A673 (cell line): ENCODE measurements at regions not wholly inside any gene's neighbourhood (a gene's known extent, or its start where the extent isn't known, plus 50 kb on each side); places are given as distances from the start of the nearest gene placed in this dataset.

Experiments used
- BruUV-seq: library from RNA; stranded (reverse); fragments of 400-500 nt; replicated peaks from 2 replicates; lab custom pipeline; 2021; lab: Mats Ljungman, UMichigan
- CTCF ChIA-PET: fragments of 300-600 bp; sonication (Branson Sonifier 250); formaldehyde crosslinking; loops from one replicate; lab custom pipeline; 2022; ENCODE audit warnings: antibody characterized with exemption; lab: Charles Lee
- POLR2A ChIA-PET: fragments of 300-600 bp; sonication (Branson Sonifier 250); formaldehyde crosslinking; loops from one replicate; lab custom pipeline; 2022; ENCODE audit warnings: antibody characterized with exemption; ENCODE audit not compliant: low non-redundant PET; lab: Charles Lee
- DNase-seq: peaks from one replicate; pipeline ENCODE4 v3.0.0-alpha.2; 2015; ENCODE audit warnings: low spot score
- H3K27ac ChIP-seq: fragments of 200-600 bp; sonication (generic); 2 replicates; pipeline ENCODE4 v1.5.1; 2016; ENCODE audit warnings: mixed run types, low read depth, mild to moderate bottlenecking, mixed read lengths, antibody characterized with exemption, low read length; ENCODE audit not compliant: poor library complexity, severe bottlenecking
- H3K27me3 ChIP-seq: fragments of 200-600 bp; sonication (generic); replicated peaks from 2 replicates; pipeline ENCODE4 v1.6.1; 2017; ENCODE audit warnings: mixed run types, low read depth, mild to moderate bottlenecking, mixed read lengths, antibody characterized with exemption, low read length; ENCODE audit not compliant: insufficient read depth, poor library complexity
- H3K36me3 ChIP-seq: fragments of 200-600 bp; sonication (generic); 2 replicates; pipeline ENCODE4 v1.6.1; 2016; ENCODE audit warnings: mixed run types, mild to moderate bottlenecking, mixed read lengths, antibody characterized with exemption, low read length; ENCODE audit not compliant: insufficient read depth, poor library complexity, severe bottlenecking
- H3K4me1 ChIP-seq: fragments of 200-600 bp; sonication (generic); 2 replicates; pipeline ENCODE4 v1.6.1; 2017; ENCODE audit warnings: mixed run types, mild to moderate bottlenecking, mixed read lengths, antibody characterized with exemption, low read length; ENCODE audit not compliant: insufficient read depth, poor library complexity, severe bottlenecking
- H3K4me3 ChIP-seq: fragments of 200-600 bp; sonication (generic); 2 replicates; pipeline ENCODE4 v1.5.1; 2016; ENCODE audit warnings: low read depth, mixed run types, mild to moderate bottlenecking, mixed read lengths, low read length; ENCODE audit not compliant: poor library complexity, severe bottlenecking
- H3K9me3 ChIP-seq: fragments of 200-600 bp; sonication (generic); 2 replicates; pipeline ENCODE4 v1.6.1; 2016; ENCODE audit warnings: mixed run types, low read depth, mild to moderate bottlenecking, mixed read lengths, antibody characterized with exemption, low read length; ENCODE audit not compliant: poor library complexity, severe bottlenecking
- CTCF ChIP-seq: fragments of 300-800, 200-600 bp; sonication (generic); conservative IDR thresholded peaks from 2 replicates; pipeline ENCODE4 v1.5.1; 2017; ENCODE audit warnings: low read depth, mild to moderate bottlenecking, antibody characterized with exemption, low read length, moderate library complexity, mixed read lengths
- EZH2 ChIP-seq: fragments of 200-600 bp; sonication (generic); IDR thresholded peaks from 2 replicates; pipeline ENCODE4 v1.6.1; 2017; ENCODE audit warnings: borderline replicate concordance, low read depth, mild to moderate bottlenecking, mixed read lengths, antibody characterized with exemption, low read length; ENCODE audit not compliant: poor library complexity, severe bottlenecking
- intact Hi-C: fragments of 100-400 bp; cut with micrococcal nuclease; formaldehyde crosslinking; loops from one replicate; pipeline ENCODE4 v1.10.0; 2022; ENCODE audit not compliant: unreplicated experiment

- no peaks in the 10 kb centered on the region for H3K27me3 ChIP-seq
- H3K36me3 ChIP-seq: no peaks in the 10 kb centered on the region
- H3K9me3 ChIP-seq: no peaks in the 10 kb centered on the region
- CTCF ChIA-PET: no interaction called here
- no peak overlapping the region for H3K27ac ChIP-seq
- H3K4me1 ChIP-seq: no peaks in the 10 kb centered on the region
- intact Hi-C loops: no loop called here
- H3K4me3 ChIP-seq: no peak overlapping the region
- POLR2A ChIA-PET: no interaction called here
- no peak for DNase-seq
- TF ChIP-seq EZH2 (no peak), CTCF (no peak)
- no TSS peak for BruUV-seq
Measured at GRCh38 chr17:74055508-74056160, 147.8 kb upstream of the RPL38 start.

- Histone ChIP-seq H3K4me1 (no peaks in the 10 kb centered on the region), H3K36me3 (no peaks in the 10 kb centered on the region), H3K9me3 (no peaks in the 10 kb centered on the region), H3K27ac (no peak overlapping the region), H3K4me3 (no peak overlapping the region), H3K27me3 (no peaks in the 10 kb centered on the region)
- POLR2A ChIA-PET: no interaction called here
- CTCF ChIA-PET: no interaction called here
- intact Hi-C loops: loop anchor here (5.0 kb wide), 1 partner anchor 47 kb away; no protein-coding TSS in a partner anchor
- no TSS peak for BruUV-seq
- no peak for DNase-seq
- TF ChIP-seq EZH2: no peak
- no peak for TF ChIP-seq CTCF
Measured at GRCh38 chr17:74059479-74060240, 143.8 kb upstream of the RPL38 start.

- no TSS peak for BruUV-seq
- Histone ChIP-seq H3K27me3 (no peaks in the 10 kb centered on the region), H3K4me1 (no peaks in the 10 kb centered on the region), H3K4me3 (no peak overlapping the region), H3K9me3 (no peaks in the 10 kb centered on the region), H3K27ac (no peak overlapping the region), H3K36me3 (no peaks in the 10 kb centered on the region)
- no peak for TF ChIP-seq EZH2
- TF ChIP-seq CTCF: no peak
- intact Hi-C loops: loop anchor here (5.0 kb wide), 1 partner anchor 49 kb away; no protein-coding TSS in a partner anchor
- ChIA-PET POLR2A (no interaction called here), CTCF (no interaction called here)
- DNase-seq: no peak
Measured at GRCh38 chr17:74061758-74062157, 141.7 kb upstream of the RPL38 start.
